Upper lobe of left lung (tissue), 4 donors: ENCODE measurements at regions not wholly inside any gene's neighbourhood (a gene's known extent, or its start where the extent isn't known, plus 50 kb on each side); places are given as distances from the start of the nearest gene placed in this dataset.

Experiments used
- POLR2AphosphoS5 ChIP-seq, 2 donors: sonication (generic); formaldehyde crosslinking; IDR thresholded peaks; one replicate each; pipeline ENCODE4 v1.5.1; 2017; ENCODE audit warnings: antibody characterized with exemption in 2 of 2
- TF ChIP-seq, protein P1 (sequence below), 6 experiments: fragments of 450-650 bp in 4 of 6; fragments of 200-600 bp in 2 of 6; sonication (generic) in 2 of 6; IDR thresholded peaks; one replicate each; pipeline ENCODE4 v1.5.1; 2016 to 2019; ENCODE audit warnings: antibody characterized with exemption in 6 of 6

DNA sequence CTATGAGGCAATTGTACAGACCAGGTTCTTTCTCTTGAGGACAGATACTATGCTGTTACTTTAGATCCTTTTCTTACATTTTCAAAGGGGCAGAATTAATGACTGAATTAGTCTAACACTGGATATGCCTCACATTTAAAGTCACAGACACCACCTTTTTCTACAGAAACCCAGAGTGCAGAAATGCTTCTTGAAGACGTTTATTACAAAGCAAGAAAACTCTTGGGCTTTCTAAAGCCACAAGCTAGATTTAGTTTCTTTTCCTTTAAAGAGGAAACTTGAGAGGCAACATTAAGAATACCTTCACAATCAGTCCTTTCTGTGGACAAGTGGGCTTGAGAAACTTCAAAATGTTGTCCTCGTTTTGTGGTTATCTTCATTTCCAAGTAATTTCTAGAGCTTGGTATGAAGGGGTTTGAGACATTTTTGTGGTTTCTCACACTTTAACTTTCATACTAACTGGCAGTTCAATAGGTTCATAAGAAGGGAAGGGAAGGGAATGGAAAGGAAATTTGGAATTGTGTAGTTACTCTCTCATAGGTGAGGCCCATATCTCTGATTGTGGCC is 527.4 kb downstream of the RASEF start:
- TF ChIP-seq, protein P1, sequence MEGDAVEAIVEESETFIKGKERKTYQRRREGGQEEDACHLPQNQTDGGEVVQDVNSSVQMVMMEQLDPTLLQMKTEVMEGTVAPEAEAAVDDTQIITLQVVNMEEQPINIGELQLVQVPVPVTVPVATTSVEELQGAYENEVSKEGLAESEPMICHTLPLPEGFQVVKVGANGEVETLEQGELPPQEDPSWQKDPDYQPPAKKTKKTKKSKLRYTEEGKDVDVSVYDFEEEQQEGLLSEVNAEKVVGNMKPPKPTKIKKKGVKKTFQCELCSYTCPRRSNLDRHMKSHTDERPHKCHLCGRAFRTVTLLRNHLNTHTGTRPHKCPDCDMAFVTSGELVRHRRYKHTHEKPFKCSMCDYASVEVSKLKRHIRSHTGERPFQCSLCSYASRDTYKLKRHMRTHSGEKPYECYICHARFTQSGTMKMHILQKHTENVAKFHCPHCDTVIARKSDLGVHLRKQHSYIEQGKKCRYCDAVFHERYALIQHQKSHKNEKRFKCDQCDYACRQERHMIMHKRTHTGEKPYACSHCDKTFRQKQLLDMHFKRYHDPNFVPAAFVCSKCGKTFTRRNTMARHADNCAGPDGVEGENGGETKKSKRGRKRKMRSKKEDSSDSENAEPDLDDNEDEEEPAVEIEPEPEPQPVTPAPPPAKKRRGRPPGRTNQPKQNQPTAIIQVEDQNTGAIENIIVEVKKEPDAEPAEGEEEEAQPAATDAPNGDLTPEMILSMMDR (IDR thresholded peaks at IDR 0.05): no peak
- no peak for TF ChIP-seq POLR2AphosphoS5 (IDR thresholded peaks at IDR 0.05)
